ENCODE measurements at regions not wholly inside any gene's neighbourhood (a gene's known extent, or its start where the extent isn't known, plus 50 kb on each side); places are given as distances from the start of the nearest gene placed in this dataset.

GRCh38 chr10:33455029-33455428 is 120.6 kb upstream of the NRP1 start:
- no peak for TF ChIP-seq EZH2 (IDR thresholded peaks at IDR 0.05; ENCODE audit: insufficient read depth, poor library complexity, severe bottlenecking)
- no peak for TF ChIP-seq EZH2phosphoT487 (IDR thresholded peaks at IDR 0.05; ENCODE audit: insufficient read depth, low read depth)
